Astrocyte (in vitro differentiated cells and primary cell): ENCODE measurements at regions not wholly inside any gene's neighbourhood (a gene's known extent, or its start where the extent isn't known, plus 50 kb on each side); places are given as distances from the start of the nearest gene placed in this dataset.

Experiments
- DNase-seq: peaks from one replicate; pipeline ENCODE4 v3.0.0-alpha.2; 2010; ENCODE audit warnings: low read depth
- FAIRE-seq: peaks from 2 replicates; lab custom pipeline; 2011; peaks lifted over from hg19 to GRCh38; lab: Jason Lieb, UNC
- H2AFZ ChIP-seq: 2 replicates; pipeline ENCODE4 v1.6.0; 2012; ENCODE audit warnings: low read depth, low read length, inconsistent platforms
- H3K27ac ChIP-seq: 2 replicates; pipeline ENCODE4 v1.5.1; 2011; ENCODE audit warnings: low read depth, low read length, inconsistent platforms
- H3K27me3 ChIP-seq: 2 replicates; pipeline ENCODE4 v1.6.0; 2011; ENCODE audit warnings: low read length, inconsistent platforms; ENCODE audit not compliant: insufficient read depth
- H3K36me3 ChIP-seq: 2 replicates; pipeline ENCODE4 v1.5.1; 2011; ENCODE audit warnings: low read length, inconsistent platforms; ENCODE audit not compliant: insufficient read depth
- H3K4me1 ChIP-seq: 2 replicates; pipeline ENCODE4 v1.5.1; 2011; ENCODE audit warnings: low read length, inconsistent platforms; ENCODE audit not compliant: insufficient read depth
- H3K4me2 ChIP-seq: 2 replicates; pipeline ENCODE4 v1.6.0; 2012; ENCODE audit warnings: low read length, inconsistent platforms
- H3K4me3 ChIP-seq: 2 replicates; pipeline ENCODE4 v1.5.1; 2011; ENCODE audit warnings: low read depth, mild to moderate bottlenecking, low read length, inconsistent platforms; ENCODE audit not compliant: insufficient read depth
- H3K79me2 ChIP-seq: 2 replicates; pipeline ENCODE4 v1.6.0; 2012; ENCODE audit warnings: mild to moderate bottlenecking, low read length, inconsistent platforms; ENCODE audit not compliant: insufficient read depth
- H3K9ac ChIP-seq: 2 replicates; pipeline ENCODE4 v1.6.0; 2012; ENCODE audit warnings: mild to moderate bottlenecking, low read length, inconsistent platforms
- H3K9me3 ChIP-seq: 2 replicates; pipeline ENCODE4 v1.5.1; 2012; ENCODE audit warnings: low read depth, mild to moderate bottlenecking, low read length, inconsistent platforms; ENCODE audit not compliant: insufficient read depth
- H4K20me1 ChIP-seq: 2 replicates; pipeline ENCODE4 v1.6.0; 2012; ENCODE audit warnings: low read length, inconsistent platforms; ENCODE audit not compliant: insufficient read depth
- H3K27ac Mint-ChIP-seq: one replicate; pipeline ENCODE4 v1.8.0; 2021; ENCODE audit warnings: mild to moderate bottlenecking, mixed read lengths; ENCODE audit not compliant: unreplicated experiment
- H3K27me3 Mint-ChIP-seq: one replicate; pipeline ENCODE4 v1.8.0; 2021; ENCODE audit warnings: low read depth, mixed read lengths; ENCODE audit not compliant: unreplicated experiment
- H3K36me3 Mint-ChIP-seq: one replicate; pipeline ENCODE4 v1.8.0; 2021; ENCODE audit warnings: low read depth, mixed read lengths; ENCODE audit not compliant: unreplicated experiment
- H3K4me1 Mint-ChIP-seq: one replicate; pipeline ENCODE4 v1.8.0; 2021; ENCODE audit warnings: low read depth, mixed read lengths; ENCODE audit not compliant: unreplicated experiment
- H3K4me3 Mint-ChIP-seq: one replicate; pipeline ENCODE4 v1.8.0; 2021; ENCODE audit warnings: mild to moderate bottlenecking, moderate library complexity, mixed read lengths; ENCODE audit not compliant: unreplicated experiment
- H3K9me3 Mint-ChIP-seq: one replicate; pipeline ENCODE4 v1.8.0; 2021; ENCODE audit warnings: mild to moderate bottlenecking, mixed read lengths; ENCODE audit not compliant: unreplicated experiment
- EZH2 ChIP-seq: IDR thresholded peaks from 2 replicates; pipeline ENCODE4 v1.6.1; 2012; ENCODE audit warnings: mild to moderate bottlenecking, low read length, inconsistent platforms; ENCODE audit not compliant: insufficient read depth
- TF ChIP-seq, protein P1 (sequence below): IDR thresholded peaks from 2 replicates; pipeline ENCODE4 v1.5.1; 2011; ENCODE audit warnings: low read depth, mild to moderate bottlenecking, inconsistent platforms, low read length, moderate library complexity; ENCODE audit not compliant: insufficient read depth

DNA sequence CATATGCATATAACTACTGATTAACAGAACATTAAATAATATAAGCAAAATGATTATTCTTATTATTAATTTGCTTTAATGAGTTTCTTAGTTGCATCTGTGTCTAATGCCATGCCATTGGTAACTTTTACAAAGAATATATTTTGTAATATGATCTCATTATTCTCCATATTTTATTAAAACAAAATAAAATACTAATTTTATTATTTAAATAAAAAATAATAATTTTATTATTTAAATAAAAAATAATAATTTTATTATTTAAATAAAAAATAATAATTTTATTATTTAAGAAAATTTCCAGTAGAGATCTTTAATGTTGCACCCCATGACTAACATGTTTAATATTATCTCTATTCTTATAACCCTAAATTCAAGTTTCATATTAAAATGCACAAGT, 771.1 kb downstream of the NR2F2 start:
- Mint-ChIP-seq H3K4me3 (no peak overlapping the region), H3K4me1 (no peaks in the 10 kb centered on the region), H3K9me3 (peaks cover 8% of the 10 kb centered on the region), H3K27ac (no peak overlapping the region), H3K27me3 (peaks cover 34% of the 10 kb centered on the region), H3K36me3 (no peaks in the 10 kb centered on the region)
- Histone ChIP-seq H3K79me2 (no peaks in the 10 kb centered on the region), H3K9me3 (no peaks in the 10 kb centered on the region), H3K4me1 (no peaks in the 10 kb centered on the region), H3K36me3 (no peaks in the 10 kb centered on the region), H3K4me3 (no peak overlapping the region), H4K20me1 (no peaks in the 10 kb centered on the region), H3K9ac (no peak overlapping the region), H3K27ac (no peak overlapping the region), H2AFZ (no peak overlapping the region), H3K27me3 (no peaks in the 10 kb centered on the region), H3K4me2 (no peak overlapping the region)
- TF ChIP-seq, protein P1, sequence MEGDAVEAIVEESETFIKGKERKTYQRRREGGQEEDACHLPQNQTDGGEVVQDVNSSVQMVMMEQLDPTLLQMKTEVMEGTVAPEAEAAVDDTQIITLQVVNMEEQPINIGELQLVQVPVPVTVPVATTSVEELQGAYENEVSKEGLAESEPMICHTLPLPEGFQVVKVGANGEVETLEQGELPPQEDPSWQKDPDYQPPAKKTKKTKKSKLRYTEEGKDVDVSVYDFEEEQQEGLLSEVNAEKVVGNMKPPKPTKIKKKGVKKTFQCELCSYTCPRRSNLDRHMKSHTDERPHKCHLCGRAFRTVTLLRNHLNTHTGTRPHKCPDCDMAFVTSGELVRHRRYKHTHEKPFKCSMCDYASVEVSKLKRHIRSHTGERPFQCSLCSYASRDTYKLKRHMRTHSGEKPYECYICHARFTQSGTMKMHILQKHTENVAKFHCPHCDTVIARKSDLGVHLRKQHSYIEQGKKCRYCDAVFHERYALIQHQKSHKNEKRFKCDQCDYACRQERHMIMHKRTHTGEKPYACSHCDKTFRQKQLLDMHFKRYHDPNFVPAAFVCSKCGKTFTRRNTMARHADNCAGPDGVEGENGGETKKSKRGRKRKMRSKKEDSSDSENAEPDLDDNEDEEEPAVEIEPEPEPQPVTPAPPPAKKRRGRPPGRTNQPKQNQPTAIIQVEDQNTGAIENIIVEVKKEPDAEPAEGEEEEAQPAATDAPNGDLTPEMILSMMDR = no peak
- TF ChIP-seq EZH2 = no peak
- FAIRE-seq (no peak), DNase-seq (no peak)

DNA sequence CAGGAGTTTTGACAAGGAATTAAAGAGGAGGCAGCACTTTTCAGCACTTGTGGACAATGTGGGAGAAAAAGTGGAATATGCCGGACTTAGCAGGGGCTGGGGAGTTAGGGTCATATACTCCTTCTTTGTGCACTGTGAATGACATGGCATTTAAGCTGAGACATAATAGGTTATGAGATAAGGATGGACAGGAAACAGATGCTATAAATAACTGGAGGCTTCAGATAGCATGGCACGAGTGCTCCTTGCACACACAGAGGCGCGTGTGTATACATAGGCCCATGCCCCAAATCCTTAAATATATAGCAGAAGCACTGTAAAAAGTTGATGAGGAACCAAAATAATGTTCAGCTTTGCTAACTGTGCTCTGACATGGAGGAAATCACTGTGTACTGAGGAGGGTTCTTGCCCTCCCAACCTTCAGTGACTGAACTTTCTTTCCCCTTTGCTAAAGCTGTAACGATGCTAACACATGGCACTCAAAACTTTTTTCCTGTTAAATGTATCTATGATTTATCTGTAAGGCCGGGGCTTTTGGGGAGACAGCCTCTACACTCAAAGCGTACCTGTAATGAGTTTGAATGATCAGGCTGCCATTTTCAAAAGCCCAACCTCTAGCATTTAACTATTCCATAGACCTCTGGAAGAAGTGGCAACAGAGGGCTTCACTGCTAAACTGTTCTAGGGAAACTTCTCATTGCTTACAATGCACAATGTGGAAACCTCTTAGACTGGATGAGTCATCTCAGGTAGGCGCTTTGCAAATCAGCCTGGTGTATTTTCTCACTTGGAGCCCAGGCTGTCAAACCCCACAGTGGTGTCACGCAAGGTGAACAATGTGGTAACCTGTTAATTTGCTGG, 784.6 kb downstream of the NR2F2 start:
- Histone ChIP-seq H3K4me1 (no peaks in the 10 kb centered on the region), H3K4me2 (no peak overlapping the region), H2AFZ (no peak overlapping the region), H4K20me1 (no peaks in the 10 kb centered on the region), H3K27me3 (no peaks in the 10 kb centered on the region), H3K27ac (no peak overlapping the region), H3K4me3 (no peak overlapping the region), H3K79me2 (no peaks in the 10 kb centered on the region), H3K36me3 (no peaks in the 10 kb centered on the region), H3K9me3 (no peaks in the 10 kb centered on the region), H3K9ac (no peak overlapping the region)
- FAIRE-seq (no peak), DNase-seq (no peak)
- Mint-ChIP-seq H3K36me3 (no peaks in the 10 kb centered on the region), H3K27me3 (peaks cover 3% of the 10 kb centered on the region), H3K27ac (no peak overlapping the region), H3K4me3 (no peak overlapping the region), H3K4me1 (peaks cover 3% of the 10 kb centered on the region), H3K9me3 (peaks cover 15% of the 10 kb centered on the region)
- no peak for TF ChIP-seq EZH2
- TF ChIP-seq, protein P1 = no peak

DNA sequence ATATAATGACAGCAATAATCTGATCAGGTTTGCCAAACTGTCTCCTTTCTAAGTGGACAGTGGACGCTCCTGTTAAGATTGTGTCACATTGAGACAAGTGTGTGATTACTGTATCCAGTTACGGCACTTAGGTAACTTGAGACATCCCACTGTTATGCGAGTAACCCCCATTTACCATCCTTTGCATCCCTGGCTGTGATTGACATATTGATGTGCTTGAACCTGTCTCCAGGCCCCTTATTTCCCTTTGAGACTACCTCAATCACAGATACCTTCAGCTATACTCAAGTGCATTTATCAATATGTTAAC, 785.2 kb downstream of the NR2F2 start:
- Histone ChIP-seq H4K20me1 (no peaks in the 10 kb centered on the region), H3K27ac (no peak overlapping the region), H3K27me3 (no peaks in the 10 kb centered on the region), H3K4me1 (no peaks in the 10 kb centered on the region), H2AFZ (no peak overlapping the region), H3K9me3 (no peaks in the 10 kb centered on the region), H3K36me3 (no peaks in the 10 kb centered on the region), H3K9ac (no peak overlapping the region), H3K4me3 (no peak overlapping the region), H3K4me2 (no peak overlapping the region), H3K79me2 (no peaks in the 10 kb centered on the region)
- Mint-ChIP-seq H3K4me3 (no peak overlapping the region), H3K4me1 (peaks cover 3% of the 10 kb centered on the region), H3K27me3 (peaks cover 3% of the 10 kb centered on the region), H3K9me3 (peaks cover 10% of the 10 kb centered on the region), H3K36me3 (no peaks in the 10 kb centered on the region), H3K27ac (no peak overlapping the region)
- DNase-seq (no peak), FAIRE-seq (no peak)
- TF ChIP-seq EZH2 = no peak
